ENCODE measurements at regions not wholly inside any gene's neighbourhood (a gene's known extent, or its start where the extent isn't known, plus 50 kb on each side); places are given as distances from the start of the nearest gene placed in this dataset.
"Not testable (repeated sequence)": the region's sequence is repeated elsewhere in the genome, so short reads cannot be mapped to it uniquely, and the experiment has no call there.

DNA sequence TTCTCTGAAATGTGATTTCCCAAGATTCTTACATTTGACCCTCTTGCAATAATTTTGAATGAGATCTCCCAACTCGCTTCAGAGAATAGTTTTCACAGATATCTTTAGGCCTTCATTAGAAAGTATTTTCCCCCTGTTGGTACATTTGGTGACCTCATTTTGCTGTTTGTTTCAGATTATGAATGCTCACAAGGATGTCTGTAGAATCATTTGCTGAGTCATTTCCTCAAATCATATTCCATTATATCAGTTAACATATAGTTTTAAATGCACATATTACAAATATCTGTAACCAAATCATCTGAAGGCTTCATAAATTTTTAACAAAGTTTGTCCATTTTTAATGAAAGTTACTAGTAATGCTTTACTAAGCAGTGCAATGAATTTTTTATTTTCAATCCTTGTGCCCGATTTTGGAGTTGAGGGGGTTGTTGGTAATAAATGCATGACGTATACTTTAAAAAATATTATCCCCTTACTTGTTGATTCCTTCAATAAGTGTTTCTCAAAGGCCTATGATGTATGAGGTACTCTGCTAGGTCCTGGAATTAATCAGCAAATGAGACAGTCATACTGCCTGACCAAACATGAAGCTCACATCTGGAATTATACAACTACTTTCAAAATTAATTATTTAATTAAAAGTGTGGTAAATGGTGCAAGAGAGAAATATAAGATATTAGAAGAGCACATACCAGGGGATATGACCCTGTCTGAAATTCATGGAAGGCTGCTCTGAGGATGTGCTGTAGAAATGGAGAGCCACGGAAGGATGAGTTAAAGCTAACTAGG, 126.9 kb upstream of the RAP1B start:
- H3K9me3 ChIP-seq (replicated peaks; ENCODE audit: insufficient read depth, low read length) = no peaks in the 10 kb centered on the region
- H3K36me3 ChIP-seq (replicated peaks; ENCODE audit: insufficient read depth, low read length) = no peaks in the 10 kb centered on the region
- H3K27ac ChIP-seq (ENCODE audit: low read length) = peak overlapping the region; percentile 97
- peaks cover 45% of the 10 kb centered on the region for H3K4me1 ChIP-seq (ENCODE audit: low read length)
- no peaks in the 10 kb centered on the region for H4K20me1 ChIP-seq (ENCODE audit: insufficient read depth, low read length)
- H3K27me3 ChIP-seq (replicated peaks; ENCODE audit: insufficient read depth, low read length) = no peaks in the 10 kb centered on the region
- no peak overlapping the region for H2AFZ ChIP-seq (ENCODE audit: low read length)
- H3K79me2 ChIP-seq (ENCODE audit: low read length) = no peaks in the 10 kb centered on the region
- H3K9me2 ChIP-seq (replicated peaks; ENCODE audit: insufficient read depth, low read length) = no peaks in the 10 kb centered on the region
- TF ChIP-seq EZH2phosphoT487 (IDR thresholded peaks at IDR 0.05; ENCODE audit: low read length) (no peak), EZH2 (optimal IDR thresholded peaks at IDR 0.05; ENCODE audit: low read depth, low read length) (no peak)
- TF ChIP-seq, protein P1, sequence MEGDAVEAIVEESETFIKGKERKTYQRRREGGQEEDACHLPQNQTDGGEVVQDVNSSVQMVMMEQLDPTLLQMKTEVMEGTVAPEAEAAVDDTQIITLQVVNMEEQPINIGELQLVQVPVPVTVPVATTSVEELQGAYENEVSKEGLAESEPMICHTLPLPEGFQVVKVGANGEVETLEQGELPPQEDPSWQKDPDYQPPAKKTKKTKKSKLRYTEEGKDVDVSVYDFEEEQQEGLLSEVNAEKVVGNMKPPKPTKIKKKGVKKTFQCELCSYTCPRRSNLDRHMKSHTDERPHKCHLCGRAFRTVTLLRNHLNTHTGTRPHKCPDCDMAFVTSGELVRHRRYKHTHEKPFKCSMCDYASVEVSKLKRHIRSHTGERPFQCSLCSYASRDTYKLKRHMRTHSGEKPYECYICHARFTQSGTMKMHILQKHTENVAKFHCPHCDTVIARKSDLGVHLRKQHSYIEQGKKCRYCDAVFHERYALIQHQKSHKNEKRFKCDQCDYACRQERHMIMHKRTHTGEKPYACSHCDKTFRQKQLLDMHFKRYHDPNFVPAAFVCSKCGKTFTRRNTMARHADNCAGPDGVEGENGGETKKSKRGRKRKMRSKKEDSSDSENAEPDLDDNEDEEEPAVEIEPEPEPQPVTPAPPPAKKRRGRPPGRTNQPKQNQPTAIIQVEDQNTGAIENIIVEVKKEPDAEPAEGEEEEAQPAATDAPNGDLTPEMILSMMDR (IDR thresholded peaks at IDR 0.05; ENCODE audit: low read length) = peak; percentile 6; the same call in 1 of the 2 replicates
- peak overlapping the region; percentile 78 for H3K4me2 ChIP-seq (ENCODE audit: low read depth, low read length)
- DNase-seq = peak; percentile 69
- H3K9ac ChIP-seq (ENCODE audit: low read length) = peak overlapping the region; percentile 83
- peaks cover 30% of the 10 kb centered on the region for H3F3A ChIP-seq (ENCODE audit: insufficient read depth, low read length)
- H3K4me3 ChIP-seq (ENCODE audit: low read length) = 0 out of 2 replicates have a peak overlapping the region, but pooled peaks have one; percentile 11

DNA sequence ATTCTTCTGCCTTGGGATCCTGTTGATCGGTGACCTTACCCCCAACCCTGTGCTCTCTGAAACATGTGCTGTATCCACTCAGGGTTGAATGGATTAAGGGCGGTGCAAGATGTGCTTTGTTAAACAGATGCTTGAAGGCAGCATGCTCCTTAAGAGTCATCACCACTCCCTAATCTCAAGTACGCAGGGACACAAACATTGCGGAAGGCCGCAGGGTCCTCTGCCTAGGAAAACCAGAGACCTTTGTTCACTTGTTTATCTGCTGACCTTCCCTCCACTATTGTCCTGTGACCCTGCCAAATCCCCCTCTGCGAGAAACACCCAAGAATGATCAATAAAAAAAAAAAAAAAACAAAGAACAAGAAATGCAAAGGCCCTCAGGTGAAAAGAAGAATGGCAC, 126.1 kb upstream of the RAP1B start:
- H2AFZ ChIP-seq (ENCODE audit: low read length); H3K4me2 ChIP-seq (ENCODE audit: low read depth, low read length); H3K27ac ChIP-seq (ENCODE audit: low read length); H3K4me3 ChIP-seq (ENCODE audit: low read length); H3K79me2 ChIP-seq (ENCODE audit: low read length); H4K20me1 ChIP-seq (ENCODE audit: insufficient read depth, low read length); H3K9me2 ChIP-seq (replicated peaks; ENCODE audit: insufficient read depth, low read length); H3K36me3 ChIP-seq (replicated peaks; ENCODE audit: insufficient read depth, low read length); DNase-seq; H3K27me3 ChIP-seq (replicated peaks; ENCODE audit: insufficient read depth, low read length); H3K9me3 ChIP-seq (replicated peaks; ENCODE audit: insufficient read depth, low read length); H3K9ac ChIP-seq (ENCODE audit: low read length): not testable (repeated sequence)
- Histone ChIP-seq H3K4me1 (ENCODE audit: low read length) (peaks cover 48% of the 10 kb centered on the region), H3F3A (ENCODE audit: insufficient read depth, low read length) (peaks cover 30% of the 10 kb centered on the region)

DNA sequence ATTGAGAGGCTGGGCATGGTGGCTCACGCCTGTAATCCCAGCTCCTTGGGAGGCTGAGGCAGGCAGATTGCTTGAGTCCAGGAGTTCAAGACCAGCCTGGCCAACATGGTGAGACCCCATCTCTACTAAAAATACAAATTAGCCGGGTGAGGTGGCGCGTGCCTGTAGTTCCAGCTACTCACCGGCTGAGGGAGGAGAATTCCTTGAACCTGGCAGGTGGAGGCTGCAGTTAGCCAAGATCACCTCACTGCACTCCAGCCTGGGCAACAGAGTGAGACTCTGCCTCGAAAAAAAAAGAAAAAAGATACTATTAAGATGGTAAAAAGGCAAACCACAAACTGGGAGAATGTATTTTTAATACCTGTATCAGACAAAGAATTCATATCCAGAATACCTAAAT, 124.2 kb upstream of the RAP1B start:
- DNase-seq; H2AFZ ChIP-seq (ENCODE audit: low read length); H3K9me2 ChIP-seq (replicated peaks; ENCODE audit: insufficient read depth, low read length); H3K4me2 ChIP-seq (ENCODE audit: low read depth, low read length); H3K36me3 ChIP-seq (replicated peaks; ENCODE audit: insufficient read depth, low read length); H4K20me1 ChIP-seq (ENCODE audit: insufficient read depth, low read length); H3K27ac ChIP-seq (ENCODE audit: low read length); H3K9me3 ChIP-seq (replicated peaks; ENCODE audit: insufficient read depth, low read length); H3K4me3 ChIP-seq (ENCODE audit: low read length); H3K27me3 ChIP-seq (replicated peaks; ENCODE audit: insufficient read depth, low read length); H3K9ac ChIP-seq (ENCODE audit: low read length); H3K79me2 ChIP-seq (ENCODE audit: low read length): not testable (repeated sequence)
- peaks cover 36% of the 10 kb centered on the region for H3K4me1 ChIP-seq (ENCODE audit: low read length)
- H3F3A ChIP-seq (ENCODE audit: insufficient read depth, low read length) = peaks cover 25% of the 10 kb centered on the region

DNA sequence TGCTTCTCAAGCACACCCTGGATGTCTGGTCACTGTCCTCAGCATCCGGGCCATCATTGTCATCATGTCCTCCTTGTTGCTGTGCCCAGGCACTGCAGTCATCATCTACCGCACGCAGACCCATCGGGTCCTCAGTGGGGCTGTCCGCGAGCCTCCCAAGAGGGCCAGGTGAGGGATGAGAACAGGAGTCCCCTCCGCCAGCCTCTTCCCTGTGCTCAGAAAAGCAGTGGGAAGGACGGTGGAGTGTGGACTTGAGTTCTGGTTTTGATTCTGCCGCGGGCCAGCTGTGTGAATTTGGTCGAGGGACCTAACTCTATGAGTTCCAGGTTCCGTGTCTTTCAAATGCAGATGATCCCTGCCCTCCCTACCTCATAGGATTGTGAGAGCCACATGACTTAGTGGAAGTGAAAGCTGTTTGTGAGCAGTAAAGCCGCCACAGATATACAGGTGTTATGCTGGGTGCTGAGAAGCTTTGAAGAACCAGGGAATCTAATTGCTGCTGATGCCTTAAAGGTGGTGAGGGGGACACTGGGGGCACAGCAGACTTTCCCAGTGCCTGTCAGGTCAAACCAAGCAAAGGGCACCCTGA, 122.9 kb upstream of the RAP1B start:
- Histone ChIP-seq H3K79me2 (ENCODE audit: low read length) (no peaks in the 10 kb centered on the region), H3K9me3 (replicated peaks; ENCODE audit: insufficient read depth, low read length) (no peaks in the 10 kb centered on the region), H3F3A (ENCODE audit: insufficient read depth, low read length) (peaks cover 12% of the 10 kb centered on the region), H3K27me3 (replicated peaks; ENCODE audit: insufficient read depth, low read length) (no peaks in the 10 kb centered on the region), H3K4me1 (ENCODE audit: low read length) (peaks cover 25% of the 10 kb centered on the region), H4K20me1 (ENCODE audit: insufficient read depth, low read length) (no peaks in the 10 kb centered on the region), H3K9ac (ENCODE audit: low read length) (no peak overlapping the region), H3K36me3 (replicated peaks; ENCODE audit: insufficient read depth, low read length) (no peaks in the 10 kb centered on the region), H2AFZ (ENCODE audit: low read length) (peak overlapping the region; percentile 66), H3K4me3 (ENCODE audit: low read length) (no peak overlapping the region), H3K9me2 (replicated peaks; ENCODE audit: insufficient read depth, low read length) (no peaks in the 10 kb centered on the region), H3K4me2 (ENCODE audit: low read depth, low read length) (peak overlapping the region; percentile 35), H3K27ac (ENCODE audit: low read length) (peak overlapping the region; percentile 36; the same call in 1 of the 2 replicates)
- DNase-seq = peak; percentile 75
- TF ChIP-seq, protein P1 (IDR thresholded peaks at IDR 0.05; ENCODE audit: low read length) = no peak
- no peak for TF ChIP-seq EZH2 (optimal IDR thresholded peaks at IDR 0.05; ENCODE audit: low read depth, low read length)
- no peak for TF ChIP-seq EZH2phosphoT487 (IDR thresholded peaks at IDR 0.05; ENCODE audit: low read length)

Measured in MM.1S (cell line).